IMR-90 (cell line): ENCODE measurements at regions not wholly inside any gene's neighbourhood (a gene's known extent, or its start where the extent isn't known, plus 50 kb on each side); places are given as distances from the start of the nearest gene placed in this dataset.

ENCODE experiments used
- ATAC-seq: fragments of 200-7000 bp; cut with Tn5 transposase; 2 replicates; pipeline ENCODE4 v1.9.1; 2020; ENCODE audit warnings: low read depth, mild to moderate bottlenecking, moderate library complexity
- BruUV-seq: library from RNA; stranded (reverse); fragments of 400-500 nt; replicated peaks from 2 replicates; lab custom pipeline; 2021; lab: Mats Ljungman, UMichigan
- CTCF ChIA-PET: fragments of 300-600 bp; formaldehyde crosslinking; extraction: SDS; loops from one replicate; lab custom pipeline; 2021; ENCODE audit warnings: antibody characterized with exemption; lab: Yijun Ruan, JAX
- POLR2A ChIA-PET: fragments of 300-600 bp; sonication (Branson Sonifier 250); formaldehyde crosslinking; loops from one replicate; lab custom pipeline; 2022; ENCODE audit warnings: antibody characterized with exemption; ENCODE audit not compliant: unreplicated experiment; lab: Charles Lee
- DNase-seq: peaks from one replicate; pipeline ENCODE4 v3.0.0; 2013
- H2AFZ ChIP-seq: replicated peaks from 2 replicates; pipeline ENCODE3; 2013; ENCODE audit warnings: low read length, mild to moderate bottlenecking; ENCODE audit not compliant: poor library complexity
- H2AK5ac ChIP-seq: 2 replicates; pipeline ENCODE4 v1.6.1; 2013; ENCODE audit warnings: low read depth, low read length, inconsistent platforms
- H2AK9ac ChIP-seq: replicated peaks from 2 replicates; pipeline ENCODE3; 2013; ENCODE audit warnings: mild to moderate bottlenecking, low read depth, low read length, moderate library complexity; ENCODE audit not compliant: poor library complexity
- H2BK120ac ChIP-seq: 2 replicates; pipeline ENCODE4 v1.6.1; 2013; ENCODE audit warnings: low read depth, low read length, inconsistent platforms
- H2BK15ac ChIP-seq: 3 replicates; pipeline ENCODE4 v1.6.1; 2013; ENCODE audit warnings: low read depth, low read length, inconsistent platforms
- H2BK20ac ChIP-seq: 2 replicates; pipeline ENCODE4 v1.6.1; 2013; ENCODE audit warnings: low read depth, mild to moderate bottlenecking, inconsistent platforms, low read length, moderate library complexity
- H2BK5ac ChIP-seq: 2 replicates; pipeline ENCODE4 v1.6.1; 2013; ENCODE audit warnings: mild to moderate bottlenecking, low read depth, low read length, inconsistent platforms; ENCODE audit not compliant: poor library complexity, severe bottlenecking
- H3K14ac ChIP-seq: replicated peaks from 2 replicates; pipeline ENCODE4 v1.6.1; 2013; ENCODE audit warnings: low read depth, low read length, inconsistent platforms
- H3K18ac ChIP-seq: 2 replicates; pipeline ENCODE4 v1.6.1; 2013; ENCODE audit warnings: low read depth, low read length, control low read depth
- H3K23ac ChIP-seq: 2 replicates; pipeline ENCODE4 v1.6.1; 2013; ENCODE audit warnings: low read depth, low read length, inconsistent platforms
- H3K27ac ChIP-seq: 2 replicates; pipeline ENCODE4 v1.5.1; 2013; ENCODE audit warnings: mild to moderate bottlenecking, control low read depth, low read length; ENCODE audit not compliant: insufficient read depth
- H3K27me3 ChIP-seq: 2 replicates; pipeline ENCODE4 v1.6.1; 2013; ENCODE audit warnings: low read length; ENCODE audit not compliant: control insufficient read depth, insufficient read depth
- H3K36me3 ChIP-seq: 2 replicates; pipeline ENCODE4 v1.6.1; 2013; ENCODE audit warnings: low read length, mixed read lengths; ENCODE audit not compliant: control insufficient read depth, insufficient read depth
- H3K4ac ChIP-seq: 2 replicates; pipeline ENCODE4 v1.6.1; 2013; ENCODE audit warnings: low read depth, low read length, inconsistent platforms
- H3K4me1 ChIP-seq: 2 replicates; pipeline ENCODE4 v1.6.1; 2013; ENCODE audit warnings: low read length, mixed read lengths; ENCODE audit not compliant: control insufficient read depth, insufficient read depth
- H3K4me2 ChIP-seq: 2 replicates; pipeline ENCODE4 v1.6.1; 2013; ENCODE audit warnings: low read depth, mild to moderate bottlenecking, control low read depth, low read length, moderate library complexity
- H3K4me3 ChIP-seq: 2 replicates; pipeline ENCODE4 v1.5.1; 2013; ENCODE audit warnings: low read depth, mild to moderate bottlenecking, control low read depth, low read length, moderate library complexity; ENCODE audit not compliant: insufficient read depth
- H3K56ac ChIP-seq: 2 replicates; pipeline ENCODE4 v1.6.1; 2013; ENCODE audit warnings: low read length, inconsistent platforms; ENCODE audit not compliant: insufficient read depth; ENCODE audit errors: extremely low read depth
- H3K79me1 ChIP-seq, 2 experiments: 2 replicates each; pipeline ENCODE4 v1.6.1; 2013; ENCODE audit warnings: low read length in 2 of 2, inconsistent platforms in 1 of 2, low read depth in 1 of 2
- H3K9ac ChIP-seq: 2 replicates; pipeline ENCODE4 v1.6.1; 2013; ENCODE audit warnings: low read depth, low read length, control low read depth
- H3K9me1 ChIP-seq: 2 replicates; pipeline ENCODE4 v1.6.1; 2013; ENCODE audit warnings: low read length, inconsistent platforms; ENCODE audit not compliant: insufficient read depth
- H3K9me3 ChIP-seq: 2 replicates; pipeline ENCODE4 v1.6.1; 2013; ENCODE audit warnings: low read length; ENCODE audit not compliant: control insufficient read depth, insufficient read depth
- H4K20me1 ChIP-seq: 2 replicates; pipeline ENCODE4 v1.6.1; 2013; ENCODE audit warnings: low read length, inconsistent platforms; ENCODE audit not compliant: insufficient read depth
- H4K5ac ChIP-seq: 2 replicates; pipeline ENCODE4 v1.6.1; 2013; ENCODE audit warnings: mild to moderate bottlenecking, low read depth, low read length, control low read depth
- H4K8ac ChIP-seq, 2 experiments: 2 replicates each; pipeline ENCODE4 v1.6.1; 2013; ENCODE audit warnings: low read depth in 2 of 2, low read length in 2 of 2, control low read depth in 1 of 2, inconsistent platforms in 1 of 2
- H4K91ac ChIP-seq: 2 replicates; pipeline ENCODE4 v1.6.1; 2013; ENCODE audit warnings: low read depth, low read length, inconsistent platforms; ENCODE audit not compliant: insufficient read depth
- BHLHE40 ChIP-seq: fragments of 150-350 bp; IDR thresholded peaks from 2 replicates; pipeline ENCODE4 v1.6.1; 2016; ENCODE audit warnings: mild to moderate bottlenecking, low read depth, low read length
- CHD1 ChIP-seq: IDR thresholded peaks from 2 replicates; pipeline ENCODE4 v1.6.1; 2012; ENCODE audit warnings: low read depth, low read length, improper control_type of control experiment
- FOS ChIP-seq: fragments of 150-350 bp; IDR thresholded peaks from 2 replicates; pipeline ENCODE4 v1.6.1; 2016; ENCODE audit warnings: low read depth, low read length
- MAFK ChIP-seq: IDR thresholded peaks from 2 replicates; pipeline ENCODE4 v1.6.1; 2012; ENCODE audit warnings: low read depth, low read length, improper control_type of control experiment
- MAZ ChIP-seq: IDR thresholded peaks from 2 replicates; pipeline ENCODE4 v1.6.1; 2012; ENCODE audit warnings: low read depth, mild to moderate bottlenecking, low read length, improper control_type of control experiment, moderate library complexity, borderline replicate concordance
- POLR2A ChIP-seq: IDR thresholded peaks from 2 replicates; pipeline ENCODE4 v1.6.1; 2012; ENCODE audit warnings: mild to moderate bottlenecking, low read depth, low read length
- WGBS, 2 experiments: methylation state at CpG; one replicate each; pipeline versions ENCODE4 v1.1.5 to v1.1.7; 2013; ENCODE audit warnings: missing lambda C conversion rate in 2 of 2; ENCODE audit not compliant: insufficient read length in 1 of 2; ENCODE audit errors: extremely low coverage in 2 of 2; 5-methylcytosine and 5-hydroxymethylcytosine counted together
- dilution Hi-C: fragments of 300-500 bp; cut with HindIII; formaldehyde crosslinking; loops from one replicate; pipeline ENCODE4 v1.14.3; 2018; ENCODE audit warnings: low sequenced_read_pairs; ENCODE audit not compliant: unreplicated experiment
- in situ Hi-C: fragments of 300-500 bp; cut with MboI; formaldehyde crosslinking; loops from 3 replicates; pipeline ENCODE4 v1.14.3; 2019; ENCODE audit warnings: low sequenced_read_pairs, inconsistent platforms, mixed read lengths
- intact Hi-C: fragments of 100-400 bp; cut with micrococcal nuclease; formaldehyde crosslinking; loops from 2 replicates; pipeline ENCODE4 v1.10.0; 2022

- H4K91ac ChIP-seq, result no peak overlapping the region
- no peak overlapping the region for H3K23ac ChIP-seq
- no peaks in the 10 kb centered on the region for H3K9me3 ChIP-seq
- H3K4me2 ChIP-seq, result no peak overlapping the region
- no peaks in the 10 kb centered on the region for H3K79me1 ChIP-seq
- no peaks in the 10 kb centered on the region for H3K36me3 ChIP-seq
- H2BK20ac ChIP-seq, result no peak overlapping the region
- no TSS peak for BruUV-seq
- POLR2A ChIA-PET, result no interaction called here
- no peak overlapping the region for H3K9ac ChIP-seq
- no peaks in the 10 kb centered on the region for H3K9me1 ChIP-seq
- H2BK15ac ChIP-seq, result no peak overlapping the region
- no peak overlapping the region for H2BK5ac ChIP-seq
- no peak overlapping the region for H3K4me3 ChIP-seq
- H2BK120ac ChIP-seq, result no peak overlapping the region
- no peak overlapping the region for H3K14ac ChIP-seq
- no peak overlapping the region for H3K27ac ChIP-seq
- H4K20me1 ChIP-seq, result no peaks in the 10 kb centered on the region
- H4K8ac ChIP-seq, result no peak overlapping the region
- H3K27me3 ChIP-seq, result no peaks in the 10 kb centered on the region
- no peak overlapping the region for H2AFZ ChIP-seq
- no peak overlapping the region for H3K56ac ChIP-seq
- in situ Hi-C loops (no loop called here), dilution Hi-C loops (no loop called here), intact Hi-C loops (no loop called here)
- H2AK9ac ChIP-seq, result no peak overlapping the region
- H4K5ac ChIP-seq, result no peak overlapping the region
- no peak for TF ChIP-seq CHD1
- TF ChIP-seq MAFK, result no peak
- TF ChIP-seq MAZ, result no peak
- TF ChIP-seq FOS, result no peak
- TF ChIP-seq BHLHE40, result no peak
- TF ChIP-seq POLR2A, result no peak
- ATAC-seq (no peak), DNase-seq (no peak)
- WGBS, 2 experiments, result no CpG with 5 or more reads among the region's 7 CpGs
- peak overlapping the region; percentile 26; the same call in 1 of the 2 replicates for H2AK5ac ChIP-seq
- no peak overlapping the region for H3K18ac ChIP-seq
- H3K4ac ChIP-seq, result no peak overlapping the region; the same call in 1 of the 2 replicates
- H3K4me1 ChIP-seq, result peaks cover 5% of the 10 kb centered on the region
- CTCF ChIA-PET, result no interaction called here
These were observed 157.9 kb downstream of the PAWR start for GRCh38 chr12:79532907-79533288.
